Erythroblast (primary cell): ENCODE measurements at regions not wholly inside any gene's neighbourhood (a gene's known extent, or its start where the extent isn't known, plus 50 kb on each side); places are given as distances from the start of the nearest gene placed in this dataset.

Experiments
- GATA1 ChIP-seq: IDR thresholded peaks from 2 replicates; pipeline ENCODE4 v1.6.1; 2011; ENCODE audit warnings: low read depth, mild to moderate bottlenecking, control low read depth, low read length, moderate library complexity
- POLR2A ChIP-seq: IDR thresholded peaks from 2 replicates; pipeline ENCODE4 v1.6.1; 2011; ENCODE audit warnings: mild to moderate bottlenecking, low read length

- TF ChIP-seq POLR2A (no peak), GATA1 (no peak)
Measured at GRCh38 chr7:51701935-51702334, 385.3 kb upstream of the COBL start.
